PFSK-1 (cell line): ENCODE measurements at regions not wholly inside any gene's neighbourhood (a gene's known extent, or its start where the extent isn't known, plus 50 kb on each side); places are given as distances from the start of the nearest gene placed in this dataset.

ENCODE experiments used
- POLR2AphosphoS5 ChIP-seq: IDR thresholded peaks from 2 replicates; pipeline ENCODE4 v1.6.1; 2012; ENCODE audit warnings: low read depth, mild to moderate bottlenecking, control low read depth, low read length, moderate library complexity
- REST ChIP-seq, 2 experiments: IDR thresholded peaks; 2 replicates each; pipeline versions ENCODE4 v1.6.1 to v1.8.0; 2011 to 2012; ENCODE audit warnings: low read depth in 2 of 2, low read length in 2 of 2, control low read depth in 1 of 2, inconsistent platforms in 1 of 2, mild to moderate bottlenecking in 1 of 2, moderate library complexity in 1 of 2; ENCODE audit not compliant: insufficient read depth in 1 of 2
- SIN3A ChIP-seq: IDR thresholded peaks from 2 replicates; pipeline ENCODE4 v1.6.1; 2012; ENCODE audit warnings: mild to moderate bottlenecking, low read length, moderate library complexity, borderline replicate concordance; ENCODE audit not compliant: insufficient read depth
- TAF1 ChIP-seq: IDR thresholded peaks from 2 replicates; pipeline ENCODE4 v1.6.1; 2012; ENCODE audit warnings: low read length, control low read depth, borderline replicate concordance; ENCODE audit not compliant: insufficient read depth

GRCh38 chr7:156102267-156102666, 290.0 kb upstream of the SHH start:
- TF ChIP-seq POLR2AphosphoS5 (no peak), REST (IDR thresholded peaks at IDR 0.05; ENCODE audit: insufficient read depth in 1 of 2, low read depth in 2 of 2, low read length in 2 of 2) (no peak), SIN3A (no peak), TAF1 (no peak)
